Stimulated activated CD4-positive, alpha-beta T cell treated with anti-CD3 and anti-CD28 coated beads, Interleukin-1b, Interleukin-23, amount 100 ng/mL, for 4 hours (primary cell): ENCODE measurements at regions not wholly inside any gene's neighbourhood (a gene's known extent, or its start where the extent isn't known, plus 50 kb on each side); places are given as distances from the start of the nearest gene placed in this dataset.
"Not testable (repeated sequence)": the region's sequence is repeated elsewhere in the genome, so short reads cannot be mapped to it uniquely, and the experiment has no call there.

Source experiments
- DNase-seq, 2 donors: peaks; one replicate each; pipeline ENCODE4 v3.0.0-alpha.2; 2020; ENCODE audit warnings: low read depth in 2 of 2

DNA sequence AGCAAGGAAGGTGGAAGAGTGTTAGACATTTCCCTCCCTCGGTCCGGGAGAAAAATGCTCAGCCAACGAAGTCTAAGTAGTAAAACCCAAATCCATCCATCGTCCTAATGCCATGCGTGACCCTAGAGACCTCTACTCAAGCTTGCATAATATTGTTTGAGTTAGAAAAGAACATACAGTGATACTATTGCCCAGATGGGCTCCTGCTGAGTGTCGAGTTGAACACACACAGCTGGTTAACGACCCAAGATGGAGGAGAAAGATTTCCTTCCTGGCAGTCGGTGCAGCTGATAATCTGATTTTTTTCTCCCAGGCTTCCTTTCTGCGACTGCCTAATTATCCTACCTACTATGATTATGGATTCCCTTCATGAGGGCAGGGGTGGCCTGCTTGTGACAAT is 164.4 kb upstream of the KCNG1 start:
- no peak for DNase-seq

DNA sequence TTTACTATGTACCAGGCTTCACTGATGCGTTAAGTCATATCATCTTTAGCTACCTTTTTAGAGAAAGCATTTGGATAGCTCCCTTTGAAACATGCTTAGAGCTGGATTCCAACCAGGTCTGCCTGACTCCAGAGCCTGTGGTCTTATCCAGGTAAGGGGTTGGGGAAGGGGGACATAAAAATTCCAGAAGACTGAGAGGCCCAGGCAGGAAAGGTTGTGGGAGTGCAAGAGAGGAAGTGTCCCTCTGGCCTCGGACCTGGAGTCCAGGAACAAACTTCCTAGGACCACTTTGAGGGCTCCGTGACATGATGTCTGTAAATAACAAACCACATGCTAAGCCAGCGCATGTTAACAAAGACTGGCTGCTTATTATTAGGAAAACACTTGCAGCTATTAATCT is 163.0 kb upstream of the KCNG1 start:
- DNase-seq = no peak

DNA sequence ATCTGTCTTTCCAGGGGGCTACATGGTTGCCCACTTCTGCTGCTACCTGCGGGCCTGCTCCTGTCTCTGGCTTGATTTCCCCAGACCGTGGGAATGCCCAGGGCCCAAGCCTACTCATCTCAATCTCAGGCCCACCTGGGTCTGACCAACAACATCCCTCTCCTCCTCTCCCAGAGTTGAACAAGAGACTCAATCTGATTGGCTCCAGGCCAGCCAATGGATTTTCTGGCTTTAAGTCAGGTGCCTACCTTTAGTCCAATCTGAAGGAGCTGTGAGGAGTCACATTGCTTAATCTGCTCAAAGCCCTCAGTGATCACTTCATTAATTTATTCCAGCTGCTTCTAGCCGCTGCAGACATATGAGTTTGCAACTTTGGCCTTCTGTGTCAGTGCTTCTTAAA is 162.4 kb upstream of the KCNG1 start:
- DNase-seq = no peak

DNA sequence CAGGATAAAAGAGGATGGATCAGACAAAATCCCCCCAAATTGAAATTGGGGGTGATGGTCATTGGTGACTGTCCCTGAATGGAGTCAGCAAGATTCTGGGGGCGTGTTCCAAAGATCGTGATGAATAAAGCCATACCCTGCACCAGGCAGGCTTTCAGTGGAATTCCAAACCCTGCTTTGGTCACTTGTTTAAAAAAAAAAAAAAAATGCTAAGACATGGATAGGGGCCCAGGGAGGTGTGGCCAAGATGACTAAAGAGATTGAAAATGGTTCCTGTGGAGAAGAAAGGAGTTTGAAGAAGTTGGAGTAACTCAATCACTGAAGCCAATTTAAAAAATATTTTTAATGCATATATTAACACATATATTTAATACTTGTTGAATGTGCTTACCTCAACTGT is 161.4 kb upstream of the KCNG1 start:
- no peak for DNase-seq

DNA sequence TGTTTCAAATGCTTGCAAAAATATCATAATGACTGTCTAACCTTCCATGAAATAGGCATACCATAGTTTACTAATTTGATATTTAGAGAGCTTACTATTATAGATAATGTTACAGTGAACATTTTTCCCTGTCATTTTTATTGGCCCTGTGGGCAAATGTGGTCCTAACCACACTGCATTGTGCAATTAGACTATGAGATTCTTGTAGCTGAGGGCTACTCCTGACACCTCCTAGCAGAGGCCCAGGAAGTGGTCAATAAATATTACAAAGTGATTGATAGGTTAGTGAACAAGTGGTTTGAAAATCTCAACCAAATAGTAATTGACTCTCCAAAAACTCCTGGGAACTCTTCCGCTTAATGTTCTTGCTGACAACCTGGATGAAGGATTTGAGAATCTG is 160.5 kb upstream of the KCNG1 start:
- no peak for DNase-seq

DNA sequence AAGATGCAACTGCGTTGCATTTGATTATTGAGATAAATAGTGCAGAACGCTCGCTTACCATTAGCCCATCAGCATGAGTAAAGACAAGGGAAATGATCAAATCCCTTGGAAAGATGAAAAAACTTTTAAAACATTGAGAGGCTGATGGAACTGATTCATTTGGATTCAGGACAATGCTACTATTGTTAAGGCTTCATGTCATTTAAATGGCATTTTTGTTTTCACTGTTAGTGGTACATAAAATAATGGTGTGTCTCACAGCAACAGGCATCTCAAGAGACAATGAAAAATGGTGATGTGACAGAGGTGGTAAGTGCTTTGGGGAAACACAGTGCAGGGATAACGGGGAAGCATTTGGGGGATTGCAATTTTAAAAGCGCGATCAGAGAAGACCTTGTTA is 159.7 kb upstream of the KCNG1 start:
- DNase-seq = no peak

DNA sequence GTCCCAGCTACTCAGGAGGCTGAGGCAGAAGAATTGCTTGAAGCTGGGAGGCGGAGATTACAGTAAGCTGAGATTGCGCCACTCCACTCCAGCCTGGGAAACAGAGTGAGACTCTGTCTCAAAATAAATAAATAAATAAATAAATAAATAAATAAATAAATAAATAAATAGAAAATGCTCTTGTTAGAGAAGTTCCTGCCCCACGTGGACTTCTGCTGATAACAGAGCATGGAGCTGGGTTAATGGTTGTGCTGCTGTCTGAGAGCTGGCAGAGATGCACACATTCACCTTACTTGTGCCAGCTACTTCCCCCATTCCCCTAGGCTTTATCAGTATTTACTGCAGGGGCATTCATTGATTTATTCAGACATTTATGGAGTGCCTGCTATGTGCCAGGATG is 155.2 kb upstream of the KCNG1 start:
- DNase-seq = no peak

DNA sequence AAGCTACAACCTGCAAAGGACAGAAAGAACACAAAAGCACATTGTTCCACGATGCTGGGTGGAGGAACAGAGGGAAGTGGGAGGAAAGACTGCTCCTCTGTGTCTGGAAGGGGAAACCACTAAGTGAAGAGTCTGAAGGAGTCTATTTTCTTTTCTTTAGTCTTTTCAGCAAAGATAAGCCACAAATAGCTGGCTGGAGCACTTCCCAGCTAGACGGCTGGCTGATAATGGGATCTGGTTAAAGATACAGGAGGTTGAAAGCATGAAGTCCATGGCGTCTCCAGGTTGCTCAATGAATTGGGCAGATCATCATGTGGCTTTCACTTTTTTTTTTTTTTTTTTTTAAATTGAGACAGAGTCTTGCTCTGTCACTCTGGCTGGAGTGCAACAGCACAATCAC is 154.0 kb upstream of the KCNG1 start:
- DNase-seq = no peak

DNA sequence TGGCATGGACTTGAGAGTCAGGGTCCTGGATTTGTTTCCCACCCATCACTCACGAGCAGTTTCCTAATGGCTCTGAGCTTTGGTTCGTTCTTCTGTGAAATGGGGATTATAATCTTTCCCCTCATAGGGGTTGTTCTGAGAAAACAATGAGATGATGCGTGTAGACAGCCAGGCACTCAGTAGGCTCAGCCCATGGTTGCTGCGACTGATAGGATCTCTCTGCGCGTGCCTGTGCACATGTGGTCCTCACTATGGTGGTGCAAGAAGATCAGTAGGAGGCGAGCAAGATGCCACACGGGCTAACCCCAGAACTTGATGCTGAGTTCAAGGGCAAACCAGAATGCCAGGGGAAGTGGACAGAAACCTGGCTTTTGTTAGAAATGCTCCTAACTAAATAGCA is 153.5 kb upstream of the KCNG1 start:
- DNase-seq = no peak

DNA sequence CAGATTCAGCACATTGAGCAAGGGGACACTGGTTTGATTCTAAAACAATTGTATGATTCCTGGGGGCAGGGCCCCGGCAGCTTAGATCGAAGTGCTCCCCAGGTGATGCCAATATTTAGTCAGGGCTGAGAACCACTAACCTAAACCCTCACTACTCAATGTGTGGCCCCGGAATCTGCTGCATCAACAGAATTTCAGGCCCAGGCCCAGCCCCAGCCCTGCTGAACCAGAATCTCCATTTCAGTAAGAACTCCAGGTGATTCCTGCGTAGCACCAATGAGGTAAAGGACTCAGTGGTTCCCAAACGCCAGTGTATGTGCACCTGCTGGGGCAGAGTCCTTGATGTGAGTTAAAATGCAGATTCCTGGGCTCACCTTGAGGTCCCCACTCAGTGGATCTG is 152.8 kb upstream of the KCNG1 start:
- DNase-seq = no peak

DNA sequence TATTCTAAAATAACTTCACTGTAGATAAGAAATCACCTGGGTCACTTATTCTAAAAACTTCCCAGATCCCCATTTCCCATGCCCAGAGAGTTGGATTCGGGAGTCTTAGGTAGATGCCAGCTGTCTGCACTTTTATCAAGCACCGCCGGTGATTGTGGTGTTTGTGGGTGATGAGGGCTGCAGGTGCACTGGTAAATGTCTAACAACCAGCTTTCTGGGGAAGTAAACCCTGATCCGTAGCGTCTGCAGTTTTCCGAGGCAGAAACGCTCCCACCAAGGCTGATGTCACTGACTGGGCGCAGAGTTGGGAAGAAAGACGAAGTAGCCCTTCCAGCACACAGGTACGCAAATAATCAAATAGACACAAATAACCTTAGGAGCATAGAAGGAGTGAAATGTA is 152.2 kb upstream of the KCNG1 start:
- no peak for DNase-seq

DNA sequence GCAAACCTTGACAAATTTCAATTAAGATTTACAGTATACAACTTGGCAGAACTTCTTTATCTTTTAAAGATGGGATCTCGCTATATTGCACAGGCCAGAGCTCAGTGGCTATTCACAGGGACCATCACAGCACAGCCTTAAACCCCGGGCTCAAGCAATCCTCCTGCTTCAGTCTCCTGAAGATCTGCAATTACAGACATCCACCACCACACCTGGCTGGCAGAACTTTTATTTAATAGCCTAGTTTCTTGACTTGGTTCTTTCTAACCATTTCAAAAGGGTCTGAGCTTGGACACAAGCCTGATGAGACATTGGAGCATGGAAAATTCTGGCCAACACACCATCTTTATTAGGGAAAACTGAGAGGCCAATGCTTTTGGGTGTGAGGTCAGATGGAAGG is 151.6 kb upstream of the KCNG1 start:
- DNase-seq = no peak

DNA sequence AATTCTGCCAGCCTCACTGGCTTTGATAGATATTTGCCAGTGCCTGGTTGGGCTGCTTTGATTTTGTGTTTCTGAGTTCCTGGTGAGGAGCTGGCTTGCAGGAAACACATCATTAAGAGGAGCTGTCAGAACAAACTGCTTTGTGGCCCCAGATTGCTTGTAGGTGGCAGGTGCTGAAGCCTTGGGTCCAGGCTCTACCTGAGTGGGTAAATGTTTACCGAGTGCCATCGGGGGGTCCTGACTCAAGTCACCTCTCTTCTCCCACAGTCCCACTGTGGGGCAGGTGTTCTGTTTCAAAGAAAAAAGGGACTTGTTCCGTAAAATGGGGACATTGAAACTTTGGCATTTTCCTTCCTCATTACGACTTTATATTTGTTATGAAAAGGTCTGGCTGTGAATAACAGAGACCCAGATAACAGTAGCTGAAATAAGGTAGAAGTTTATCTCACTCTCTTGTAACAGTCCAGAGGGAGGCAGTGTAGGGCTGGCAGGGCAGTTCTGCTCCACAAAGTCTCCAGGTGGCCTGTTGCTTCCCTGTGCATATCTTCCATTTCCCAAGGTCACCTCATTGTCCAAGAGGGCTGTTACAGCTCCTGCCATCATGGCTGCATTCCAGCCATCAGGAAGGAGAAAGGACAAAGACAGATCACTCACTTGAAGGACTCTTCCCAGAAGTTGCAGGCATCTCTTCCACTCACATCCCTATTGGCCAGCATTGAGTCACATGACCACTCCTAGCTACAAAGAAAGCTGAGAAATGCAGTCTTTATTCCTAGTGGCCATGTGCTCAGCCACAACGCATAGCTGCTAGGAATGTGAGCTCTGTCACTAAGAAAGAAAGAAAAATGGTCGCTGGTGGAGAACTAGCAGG is 149.9 kb upstream of the KCNG1 start:
- DNase-seq = no peak

DNA sequence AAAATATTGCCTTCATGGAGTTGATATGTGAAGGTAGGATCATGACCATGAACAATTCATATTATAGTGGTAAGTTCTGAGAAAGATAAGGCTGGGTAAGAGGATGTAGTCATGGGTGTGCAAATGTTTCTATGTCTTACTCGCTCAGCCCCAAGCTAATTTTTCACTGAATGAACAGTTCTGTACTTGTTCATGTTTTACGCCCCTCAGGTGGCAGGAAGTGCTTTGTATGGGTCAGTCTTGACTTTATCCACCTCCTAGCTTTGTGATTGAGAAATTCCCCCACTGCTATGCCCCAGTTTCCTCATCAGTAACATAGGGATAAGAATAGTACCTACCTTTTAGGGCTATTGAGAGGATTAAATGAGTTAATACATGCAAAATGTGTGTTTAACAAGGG is 148.2 kb upstream of the KCNG1 start:
- DNase-seq = no peak

DNA sequence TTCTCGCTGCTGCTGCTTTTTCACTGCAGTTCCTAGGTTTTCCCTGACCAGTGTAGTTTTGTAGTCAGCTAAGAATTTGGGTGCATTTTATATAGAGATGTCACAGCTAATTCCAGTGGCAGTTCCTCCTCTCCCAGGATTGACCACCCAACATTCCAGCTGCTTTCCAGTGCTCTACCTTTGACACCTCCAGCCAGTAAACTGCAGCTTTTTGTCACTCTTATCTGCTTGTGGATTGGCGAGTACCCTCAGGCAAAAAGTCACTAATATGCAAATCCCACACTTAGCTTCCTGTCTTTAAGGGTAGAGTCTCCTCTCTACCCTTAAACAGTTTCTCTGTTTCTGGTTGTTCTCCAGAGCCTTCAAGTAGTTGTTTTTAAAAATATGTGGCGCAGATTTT is 146.9 kb upstream of the KCNG1 start:
- no peak for DNase-seq

DNA sequence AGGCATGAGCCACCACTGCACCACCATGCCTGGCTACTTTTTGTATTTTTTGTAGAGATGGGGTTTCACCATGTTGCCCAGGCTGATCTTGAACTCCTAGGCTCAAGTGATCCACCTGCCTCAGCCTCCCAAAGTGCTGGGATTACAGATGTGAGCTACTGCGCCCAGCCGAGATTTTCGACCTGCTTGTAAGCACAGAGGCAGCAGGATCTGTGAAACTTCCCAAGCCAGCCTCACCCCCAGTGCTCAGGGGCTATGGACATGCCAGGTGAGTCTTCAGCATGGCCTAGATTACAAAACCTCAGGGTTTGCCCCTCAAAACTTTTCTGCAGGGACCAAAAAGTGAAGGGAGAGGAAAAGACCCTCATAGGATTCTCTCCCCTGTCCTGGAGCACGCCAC is 145.0 kb upstream of the KCNG1 start:
- not testable (repeated sequence) for DNase-seq

DNA sequence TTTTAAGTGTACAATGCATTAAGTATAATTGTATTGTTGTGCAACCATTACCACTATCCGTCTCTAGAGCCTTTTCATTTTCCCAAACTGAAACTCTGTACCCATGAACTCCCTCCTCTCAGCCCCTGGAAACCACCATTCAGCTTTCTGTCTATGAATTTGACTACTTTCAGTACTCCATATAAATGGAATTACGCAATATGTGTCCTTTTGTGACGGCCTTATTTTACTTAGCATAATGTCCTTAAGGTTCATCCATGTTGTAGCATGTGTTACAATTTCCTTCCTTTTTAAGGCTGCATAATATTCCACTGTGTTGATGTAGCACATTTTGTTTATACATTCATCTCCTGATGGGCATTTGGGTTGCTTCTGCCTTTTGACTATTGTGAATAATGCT is 143.6 kb upstream of the KCNG1 start:
- no peak for DNase-seq

DNA sequence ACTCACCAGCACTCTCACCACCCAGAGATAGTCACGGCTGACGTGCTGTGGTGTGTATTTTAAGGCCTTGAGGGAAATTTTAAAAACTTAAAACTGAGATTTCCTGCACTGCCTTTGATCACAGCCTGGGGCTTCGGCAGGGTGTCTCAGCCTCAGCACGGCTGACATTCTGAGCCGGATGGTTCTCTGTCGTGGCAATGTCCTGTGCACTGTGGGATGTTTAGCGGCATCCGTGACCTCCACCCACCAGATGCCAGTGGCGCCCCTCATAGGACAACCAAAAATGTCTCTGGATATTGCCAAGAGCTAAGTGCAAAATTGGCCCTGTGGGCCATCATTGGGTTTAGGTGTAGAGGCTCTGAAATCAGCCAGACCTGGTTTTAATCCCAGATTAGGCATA is 142.2 kb upstream of the KCNG1 start:
- DNase-seq = no peak

DNA sequence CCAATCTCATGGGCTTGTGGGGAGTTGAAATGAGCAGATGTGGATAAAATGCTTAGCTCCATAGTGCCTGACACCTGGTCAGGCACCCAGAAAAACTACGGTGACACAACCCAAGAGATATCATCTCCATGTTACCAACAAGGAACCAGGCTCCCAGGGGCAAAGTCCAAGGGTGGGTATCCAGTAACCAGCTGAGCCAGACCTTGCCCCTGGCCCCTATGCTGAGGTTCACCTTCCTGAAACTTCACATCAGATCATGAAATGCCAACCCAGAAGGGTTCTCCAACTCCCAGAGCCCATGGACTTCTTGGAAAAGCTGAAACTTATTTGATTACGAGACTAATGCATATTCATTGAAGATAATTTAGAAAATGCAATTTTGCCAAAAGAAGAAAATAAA is 141.8 kb upstream of the KCNG1 start:
- no peak for DNase-seq

DNA sequence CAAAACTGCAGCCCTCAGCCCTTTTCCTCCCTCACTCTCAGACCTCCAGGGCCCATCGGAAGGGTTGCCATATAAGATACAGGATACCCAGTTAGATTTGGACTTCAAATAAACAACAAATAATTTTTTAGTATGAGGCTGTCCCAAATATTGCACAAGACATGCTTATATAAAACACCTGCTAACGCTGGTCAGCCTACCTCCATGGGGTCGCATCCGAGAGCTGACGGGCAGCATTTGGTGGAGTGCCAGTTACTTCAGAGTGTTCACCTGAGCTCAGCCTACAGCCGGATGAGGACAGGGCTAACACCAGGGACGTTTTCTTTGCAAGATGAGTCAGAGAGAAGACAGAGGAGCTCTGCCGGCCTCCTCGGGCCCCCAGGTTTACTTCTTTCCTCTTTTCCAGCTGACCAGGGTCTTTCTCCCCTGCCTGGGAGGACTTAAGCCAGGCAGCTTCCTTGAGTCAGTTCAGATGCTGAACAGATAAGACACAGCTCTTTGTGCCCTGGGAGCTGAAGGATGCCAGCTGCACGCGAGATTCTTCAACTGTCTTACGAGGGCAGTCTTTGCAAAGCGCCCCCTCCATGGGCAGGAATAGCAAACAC is 141.2 kb upstream of the KCNG1 start:
- DNase-seq = no peak

DNA sequence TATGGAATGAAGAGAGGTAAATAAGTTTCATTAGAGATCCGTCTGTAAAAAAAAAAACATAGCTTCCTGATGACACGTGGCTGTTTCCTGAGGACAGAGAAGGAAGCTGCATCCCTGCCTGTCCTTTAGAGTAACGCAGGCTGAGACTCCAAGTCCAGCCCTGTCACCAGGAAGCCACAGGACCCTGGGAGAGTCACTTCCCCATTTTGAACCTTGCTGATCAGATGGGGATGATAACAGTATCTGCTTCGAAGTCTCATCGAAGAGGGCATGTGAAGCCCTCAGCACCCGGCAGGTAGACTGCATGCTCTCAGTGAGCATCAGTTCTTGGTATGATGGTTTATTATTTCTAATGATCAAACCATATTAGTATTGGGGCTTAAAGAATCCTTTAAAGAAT is 139.1 kb upstream of the KCNG1 start:
- no peak for DNase-seq

DNA sequence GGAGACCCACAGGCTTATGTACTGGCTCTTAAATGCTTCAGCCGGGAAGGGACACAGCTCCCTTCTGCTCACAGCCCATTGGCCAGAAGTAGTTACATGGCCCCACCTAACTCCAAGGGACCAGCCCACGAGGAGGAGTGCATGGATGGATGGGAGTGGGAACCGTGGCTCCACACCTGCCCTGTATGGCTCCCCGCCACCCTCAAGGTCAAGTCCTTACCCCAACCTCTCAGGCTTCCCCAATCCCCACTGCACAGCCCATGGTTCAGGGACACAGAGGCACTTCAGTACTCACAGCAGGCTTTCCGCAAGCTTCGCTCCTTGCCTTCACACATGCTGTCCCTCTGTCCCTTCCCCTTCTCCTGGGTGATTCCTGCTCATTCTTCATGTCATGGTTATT is 137.9 kb upstream of the KCNG1 start:
- DNase-seq = no peak

DNA sequence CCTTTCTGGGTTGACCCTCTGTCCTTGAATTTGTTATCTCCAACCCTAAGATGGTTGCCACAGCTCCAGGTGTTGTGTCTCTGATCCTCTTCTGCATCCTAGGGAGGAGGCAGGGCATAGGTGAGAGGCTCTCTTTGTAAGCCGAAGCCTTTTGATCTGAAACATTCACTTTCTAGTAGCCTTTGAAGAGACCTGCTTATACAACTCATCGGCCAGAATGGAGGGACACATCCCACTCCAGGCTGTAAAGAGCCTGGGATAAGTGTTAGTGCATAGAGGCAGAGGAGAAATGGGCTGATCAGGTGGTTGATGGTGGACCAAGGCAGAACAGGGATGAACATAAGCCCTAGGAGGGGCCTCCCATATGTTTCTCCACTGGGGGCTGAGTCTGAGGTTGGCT is 137.1 kb upstream of the KCNG1 start:
- DNase-seq = no peak

DNA sequence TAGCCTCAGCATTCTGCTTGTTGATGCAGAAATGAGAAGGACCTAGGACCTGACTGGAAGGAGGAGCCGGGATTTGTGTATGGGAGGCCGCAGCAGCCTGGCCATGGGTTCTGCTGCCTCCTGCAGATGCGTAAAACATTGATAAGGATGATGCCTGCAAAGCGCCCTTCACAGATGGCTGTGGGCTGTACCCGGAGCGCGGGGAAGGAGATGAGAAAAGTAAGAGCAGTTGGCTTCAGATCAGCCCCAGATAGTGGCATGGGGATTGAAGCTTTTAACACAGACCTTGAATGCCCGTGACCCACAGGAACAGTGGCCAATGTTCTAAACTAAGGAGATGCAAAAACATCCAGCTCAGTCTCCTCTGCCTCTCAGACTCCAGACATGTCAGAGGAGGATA is 136.4 kb upstream of the KCNG1 start:
- no peak for DNase-seq
